Endothelial cell of umbilical vein (primary cell): ENCODE measurements at regions not wholly inside any gene's neighbourhood (a gene's known extent, or its start where the extent isn't known, plus 50 kb on each side); places are given as distances from the start of the nearest gene placed in this dataset.

Experiments used
- GATA2 ChIP-seq: IDR thresholded peaks from 2 replicates; pipeline ENCODE4 v1.7.0; 2011; ENCODE audit warnings: low read depth, mild to moderate bottlenecking, moderate library complexity, mixed read lengths, low read length; ENCODE audit not compliant: insufficient read length, insufficient read depth
- JUN ChIP-seq: IDR thresholded peaks from 2 replicates; pipeline ENCODE4 v1.6.1; 2011; ENCODE audit warnings: borderline replicate concordance, low read depth; ENCODE audit not compliant: insufficient read length, insufficient read depth
- MYC ChIP-seq: IDR thresholded peaks from one replicate; pipeline ENCODE4 v1.6.1; 2011; ENCODE audit warnings: mild to moderate bottlenecking, low read depth, low read length
- POLR2A ChIP-seq: IDR thresholded peaks from 2 replicates; pipeline ENCODE4 v1.6.1; 2012; ENCODE audit warnings: low read depth, mild to moderate bottlenecking, control low read depth, low read length
- POLR2AphosphoS5 ChIP-seq: IDR thresholded peaks from 2 replicates; pipeline ENCODE4 v1.6.1; 2012; ENCODE audit warnings: low read depth, mild to moderate bottlenecking, control low read depth, low read length, moderate library complexity; ENCODE audit not compliant: insufficient read depth
- TF ChIP-seq, protein P1 (sequence below), 2 donors: IDR thresholded peaks; 1 replicate in 1 of 2; 2 replicates in 1 of 2; pipeline ENCODE4 v1.5.1; 2011; ENCODE audit warnings: low read length in 2 of 2, mild to moderate bottlenecking in 2 of 2, moderate library complexity in 2 of 2, control low read depth in 1 of 2, inconsistent platforms in 1 of 2, low read depth in 1 of 2; ENCODE audit not compliant: insufficient read depth in 1 of 2; ENCODE audit errors: extremely low read depth in 1 of 2

DNA sequence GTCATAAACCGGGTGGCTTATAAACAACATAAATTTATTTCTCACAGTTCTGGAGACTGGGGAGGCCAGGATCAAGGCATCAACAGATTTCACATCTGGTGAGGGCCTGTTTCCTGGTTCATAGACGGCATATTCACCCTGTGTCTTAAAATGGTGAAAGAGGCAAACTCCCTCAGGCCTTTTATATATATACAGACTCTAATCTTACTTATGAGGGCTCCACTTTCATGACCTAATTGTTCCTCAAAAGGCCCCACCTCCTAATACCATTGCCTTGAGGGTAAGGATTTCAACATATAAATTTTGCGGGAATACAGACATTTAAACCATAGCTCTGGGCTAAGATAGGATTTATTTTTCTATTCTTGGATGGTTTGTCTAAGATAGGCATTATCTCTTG lies 187.2 kb downstream of the PPP1R3A start:
- TF ChIP-seq GATA2 (no peak), MYC (no peak), JUN (no peak), POLR2A (no peak), POLR2AphosphoS5 (no peak)
- TF ChIP-seq, protein P1, sequence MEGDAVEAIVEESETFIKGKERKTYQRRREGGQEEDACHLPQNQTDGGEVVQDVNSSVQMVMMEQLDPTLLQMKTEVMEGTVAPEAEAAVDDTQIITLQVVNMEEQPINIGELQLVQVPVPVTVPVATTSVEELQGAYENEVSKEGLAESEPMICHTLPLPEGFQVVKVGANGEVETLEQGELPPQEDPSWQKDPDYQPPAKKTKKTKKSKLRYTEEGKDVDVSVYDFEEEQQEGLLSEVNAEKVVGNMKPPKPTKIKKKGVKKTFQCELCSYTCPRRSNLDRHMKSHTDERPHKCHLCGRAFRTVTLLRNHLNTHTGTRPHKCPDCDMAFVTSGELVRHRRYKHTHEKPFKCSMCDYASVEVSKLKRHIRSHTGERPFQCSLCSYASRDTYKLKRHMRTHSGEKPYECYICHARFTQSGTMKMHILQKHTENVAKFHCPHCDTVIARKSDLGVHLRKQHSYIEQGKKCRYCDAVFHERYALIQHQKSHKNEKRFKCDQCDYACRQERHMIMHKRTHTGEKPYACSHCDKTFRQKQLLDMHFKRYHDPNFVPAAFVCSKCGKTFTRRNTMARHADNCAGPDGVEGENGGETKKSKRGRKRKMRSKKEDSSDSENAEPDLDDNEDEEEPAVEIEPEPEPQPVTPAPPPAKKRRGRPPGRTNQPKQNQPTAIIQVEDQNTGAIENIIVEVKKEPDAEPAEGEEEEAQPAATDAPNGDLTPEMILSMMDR (IDR thresholded peaks at IDR 0.05; ENCODE audit: extremely low read depth in 1 of 2, insufficient read depth in 1 of 2, low read depth in 1 of 2, low read length in 2 of 2), result no peak
